AG09319 (cell line): ENCODE measurements at regions not wholly inside any gene's neighbourhood (a gene's known extent, or its start where the extent isn't known, plus 50 kb on each side); places are given as distances from the start of the nearest gene placed in this dataset.

Experiments
- DNase-seq: peaks from one replicate; pipeline ENCODE4 v3.0.0-alpha.2; 2010; ENCODE audit warnings: low read depth; ENCODE audit errors: extremely low read depth
- TF ChIP-seq, protein P1 (sequence below): IDR thresholded peaks from 2 replicates; pipeline ENCODE4 v1.5.1; 2011; ENCODE audit warnings: low read depth, mild to moderate bottlenecking, inconsistent platforms, low read length, moderate library complexity

DNA sequence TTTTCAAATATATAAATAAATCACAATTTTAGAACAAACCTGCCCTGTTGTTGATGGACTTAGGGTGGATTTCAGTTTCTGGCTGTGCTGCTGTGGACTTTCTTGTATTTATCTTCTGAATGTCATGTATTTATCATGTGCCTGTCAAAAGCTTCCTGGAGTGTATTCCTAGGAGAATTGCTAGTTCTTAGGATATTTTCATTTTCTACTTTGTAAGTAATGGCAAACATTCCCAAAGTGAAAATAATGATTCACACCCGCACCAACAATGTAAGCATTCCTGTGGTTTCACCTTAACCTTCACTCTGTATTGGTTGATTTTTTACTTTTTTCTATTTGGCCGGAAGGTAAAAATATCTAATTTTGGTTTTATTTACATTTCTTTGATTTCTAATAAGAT is 387.8 kb downstream of the SMOC2 start:
- TF ChIP-seq, protein P1, sequence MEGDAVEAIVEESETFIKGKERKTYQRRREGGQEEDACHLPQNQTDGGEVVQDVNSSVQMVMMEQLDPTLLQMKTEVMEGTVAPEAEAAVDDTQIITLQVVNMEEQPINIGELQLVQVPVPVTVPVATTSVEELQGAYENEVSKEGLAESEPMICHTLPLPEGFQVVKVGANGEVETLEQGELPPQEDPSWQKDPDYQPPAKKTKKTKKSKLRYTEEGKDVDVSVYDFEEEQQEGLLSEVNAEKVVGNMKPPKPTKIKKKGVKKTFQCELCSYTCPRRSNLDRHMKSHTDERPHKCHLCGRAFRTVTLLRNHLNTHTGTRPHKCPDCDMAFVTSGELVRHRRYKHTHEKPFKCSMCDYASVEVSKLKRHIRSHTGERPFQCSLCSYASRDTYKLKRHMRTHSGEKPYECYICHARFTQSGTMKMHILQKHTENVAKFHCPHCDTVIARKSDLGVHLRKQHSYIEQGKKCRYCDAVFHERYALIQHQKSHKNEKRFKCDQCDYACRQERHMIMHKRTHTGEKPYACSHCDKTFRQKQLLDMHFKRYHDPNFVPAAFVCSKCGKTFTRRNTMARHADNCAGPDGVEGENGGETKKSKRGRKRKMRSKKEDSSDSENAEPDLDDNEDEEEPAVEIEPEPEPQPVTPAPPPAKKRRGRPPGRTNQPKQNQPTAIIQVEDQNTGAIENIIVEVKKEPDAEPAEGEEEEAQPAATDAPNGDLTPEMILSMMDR: no peak
- no peak for DNase-seq

DNA sequence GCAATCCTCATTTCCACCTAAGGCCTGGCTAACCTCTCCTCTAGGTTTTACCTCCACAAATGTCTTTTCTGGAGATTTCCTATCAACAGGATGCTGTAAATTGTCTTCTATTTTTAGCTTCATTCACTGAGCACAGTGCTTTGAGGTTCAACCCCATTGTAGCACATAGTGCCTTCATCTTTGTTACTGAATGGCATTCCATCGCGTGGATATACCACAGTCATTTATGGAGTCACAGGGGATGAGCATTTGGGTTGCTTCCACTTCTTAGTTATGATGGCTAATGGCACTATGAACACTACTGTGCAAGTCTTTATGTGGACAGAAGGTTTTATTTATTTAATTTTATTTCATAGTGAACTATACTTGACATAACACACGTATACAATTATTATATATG is 387.1 kb downstream of the SMOC2 start:
- TF ChIP-seq, protein P1: no peak

DNA sequence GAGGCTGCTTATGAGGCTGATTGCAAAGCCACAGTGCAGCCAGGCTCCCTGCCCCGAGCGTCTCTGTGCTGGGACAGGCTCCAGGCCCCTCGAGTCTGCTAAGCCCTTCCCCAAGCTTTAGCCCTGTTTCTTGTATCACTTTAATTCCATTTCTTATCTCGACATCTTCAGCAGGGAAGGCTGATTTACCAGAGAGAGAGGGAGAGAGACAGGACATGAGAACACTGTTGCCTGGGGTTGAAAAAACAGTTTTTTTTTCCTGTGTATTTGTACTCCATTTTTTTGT is 386.5 kb downstream of the SMOC2 start:
- TF ChIP-seq, protein P1: no peak
- DNase-seq: no peak

More for the DNA sequence above, 387.1 kb downstream of the SMOC2 start:
- no peak for DNase-seq

DNA sequence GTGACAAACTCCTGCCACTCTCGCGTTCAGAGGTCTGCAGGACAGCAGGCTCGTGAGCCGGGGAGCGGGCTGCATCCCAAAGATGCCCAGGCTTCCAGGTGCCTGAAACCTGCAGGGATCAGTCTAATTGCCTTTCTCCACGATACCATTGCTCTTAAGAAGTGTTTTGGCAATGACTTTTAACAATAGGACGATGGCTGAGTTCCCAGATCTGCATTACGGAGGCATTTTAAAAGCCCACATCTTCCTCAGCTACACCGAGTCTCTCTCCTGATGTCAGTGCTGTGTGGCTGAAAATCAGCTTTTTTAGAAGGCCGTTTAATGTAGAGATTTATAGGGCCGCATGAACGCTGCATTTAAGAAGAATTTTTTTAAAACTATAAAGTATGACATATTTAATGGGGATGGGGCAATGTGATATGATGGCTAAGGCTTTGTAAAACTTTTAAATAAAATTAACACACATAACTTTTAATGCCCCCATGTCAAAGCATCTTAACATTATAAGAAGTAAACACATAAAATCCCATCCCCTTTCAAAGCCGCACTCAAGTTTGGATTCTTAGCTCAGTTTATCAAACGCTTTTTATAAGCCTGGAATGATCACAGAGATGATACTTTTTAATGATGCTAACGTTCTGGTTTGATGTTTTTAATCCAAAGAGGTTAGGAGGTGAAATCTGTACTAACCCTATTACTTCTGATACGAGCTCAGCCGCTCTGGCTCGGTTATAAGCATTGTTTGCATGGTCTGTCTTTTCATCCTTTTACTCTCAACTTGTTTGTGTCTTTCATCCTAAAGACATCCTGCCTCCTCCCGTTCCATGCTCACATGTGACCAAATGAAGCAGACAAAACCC is 386.0 kb downstream of the SMOC2 start:
- DNase-seq: no peak
- TF ChIP-seq, protein P1: no peak

DNA sequence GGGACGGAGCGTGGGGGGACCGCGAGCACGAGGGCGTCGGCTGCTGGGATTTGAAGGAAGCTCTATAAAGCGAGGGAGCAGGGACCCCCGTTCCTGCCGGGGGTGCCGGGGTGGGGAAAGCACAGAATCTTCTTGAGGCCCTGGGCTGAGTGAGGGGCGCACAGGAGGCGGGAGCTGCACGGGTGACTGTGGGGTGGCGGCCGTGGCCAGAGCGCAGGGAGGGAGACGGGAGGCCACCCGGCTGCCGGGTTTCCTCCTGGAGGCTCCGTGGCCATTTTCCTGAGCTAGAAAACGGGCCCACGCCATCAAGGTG is 385.1 kb downstream of the SMOC2 start:
- TF ChIP-seq, protein P1: no peak
- no peak for DNase-seq

DNA sequence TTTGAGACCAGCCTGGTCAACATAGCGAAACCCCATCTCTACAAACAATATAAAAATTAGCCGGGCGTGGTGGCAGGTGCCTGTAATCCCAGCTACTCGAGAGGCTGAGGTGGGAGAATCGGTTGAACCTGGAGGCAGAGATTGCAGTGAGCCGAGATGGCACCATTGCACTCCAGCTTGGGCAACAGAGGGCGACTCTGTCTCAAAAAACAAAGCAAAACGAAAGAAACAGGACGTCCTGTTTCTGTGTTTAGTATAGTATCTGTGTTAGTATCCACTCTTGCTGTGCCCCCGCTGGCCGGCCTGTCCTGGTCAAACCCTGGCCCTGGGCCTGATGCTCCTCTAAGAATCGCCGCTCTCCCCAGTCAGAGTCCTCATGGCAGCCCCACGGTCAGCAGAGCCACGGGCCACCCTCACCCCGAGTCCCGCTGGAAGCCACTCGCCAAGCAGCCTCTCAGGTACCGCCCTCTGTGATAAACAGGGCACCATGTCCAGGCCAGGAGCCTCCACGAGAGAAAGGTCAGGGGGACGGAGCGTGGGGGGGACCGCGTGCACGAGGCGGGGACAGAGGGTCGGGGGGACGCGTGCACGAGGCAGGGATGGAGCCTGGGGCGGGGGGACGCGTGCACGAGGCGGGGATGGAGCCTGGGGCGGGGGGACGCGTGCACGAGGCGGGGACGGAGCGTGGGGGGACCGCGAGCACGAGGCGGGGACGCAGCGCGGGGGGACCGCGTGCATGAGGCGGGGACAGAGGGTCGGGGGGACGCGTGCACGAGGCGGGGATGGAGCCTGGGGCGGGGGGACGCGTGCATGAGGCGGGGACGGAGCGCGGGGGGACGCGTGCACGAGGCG is 384.5 kb downstream of the SMOC2 start:
- TF ChIP-seq, protein P1: no peak
- no peak for DNase-seq
